Mesothelial cell of epicardium (in vitro differentiated cells): ENCODE measurements at regions not wholly inside any gene's neighbourhood (a gene's known extent, or its start where the extent isn't known, plus 50 kb on each side); places are given as distances from the start of the nearest gene placed in this dataset.

Experiments
- DNase-seq, 2 experiments: peaks; one replicate each; pipeline ENCODE4 v3.0.0; 2021; ENCODE audit warnings: low spot score in 2 of 2; ENCODE audit not compliant: unreplicated experiment in 2 of 2
- H3K27ac Mint-ChIP-seq: 2 replicates; pipeline ENCODE4 v1.8.0; 2021; ENCODE audit warnings: mixed read lengths
- H3K27me3 Mint-ChIP-seq: 2 replicates; pipeline ENCODE4 v1.8.0; 2021; ENCODE audit warnings: low read depth, mixed read lengths
- H3K36me3 Mint-ChIP-seq: 2 replicates; pipeline ENCODE4 v1.8.0; 2021; ENCODE audit warnings: mixed read lengths
- H3K4me1 Mint-ChIP-seq: 2 replicates; pipeline ENCODE4 v1.8.0; 2021; ENCODE audit warnings: mixed read lengths
- H3K4me3 Mint-ChIP-seq: 2 replicates; pipeline ENCODE4 v1.8.0; 2021; ENCODE audit warnings: mild to moderate bottlenecking, moderate library complexity, mixed read lengths
- H3K9me3 Mint-ChIP-seq: 2 replicates; pipeline ENCODE4 v1.8.0; 2021; ENCODE audit warnings: mixed read lengths
- CTCF ChIP-seq: fragments of 200-600 bp; sonication (generic); IDR thresholded peaks from one replicate; pipeline ENCODE4 v1.5.0; 2021; ENCODE audit warnings: antibody characterized with exemption; ENCODE audit not compliant: unreplicated experiment

- H3K9me3 Mint-ChIP-seq, result peaks cover 13% of the 10 kb centered on the region
- no peak overlapping the region for H3K27ac Mint-ChIP-seq
- TF ChIP-seq CTCF, result no peak
- DNase-seq, result no peak
- H3K36me3 Mint-ChIP-seq, result no peaks in the 10 kb centered on the region
- no peak overlapping the region for H3K4me3 Mint-ChIP-seq
- peaks cover 13% of the 10 kb centered on the region for H3K4me1 Mint-ChIP-seq
- no peaks in the 10 kb centered on the region for H3K27me3 Mint-ChIP-seq
Observed at GRCh38 chr2:167793725-167794124, 453.7 kb downstream of the STK39 start.

GRCh38 chr2:167792126-167792525 lies 455.3 kb downstream of the STK39 start:
- H3K9me3 Mint-ChIP-seq, result peaks cover 9% of the 10 kb centered on the region
- no peak for DNase-seq
- no peak overlapping the region for H3K4me3 Mint-ChIP-seq
- TF ChIP-seq CTCF, result no peak
- peaks cover 13% of the 10 kb centered on the region for H3K4me1 Mint-ChIP-seq
- H3K27me3 Mint-ChIP-seq, result peaks cover 2% of the 10 kb centered on the region
- H3K27ac Mint-ChIP-seq, result no peak overlapping the region
- H3K36me3 Mint-ChIP-seq, result no peaks in the 10 kb centered on the region

GRCh38 chr2:167790781-167791450 lies 456.5 kb downstream of the STK39 start:
- no peaks in the 10 kb centered on the region for H3K36me3 Mint-ChIP-seq

GRCh38 chr2:167790189-167790588 lies 457.2 kb downstream of the STK39 start:
- Mint-ChIP-seq H3K4me1 (peaks cover 13% of the 10 kb centered on the region), H3K9me3 (peaks cover 5% of the 10 kb centered on the region), H3K27me3 (peaks cover 4% of the 10 kb centered on the region), H3K27ac (no peak overlapping the region), H3K4me3 (no peak overlapping the region), H3K36me3 (no peaks in the 10 kb centered on the region)
- no peak for DNase-seq
- no peak for TF ChIP-seq CTCF

More at GRCh38 chr2:167790781-167791450, 456.5 kb downstream of the STK39 start:
- Mint-ChIP-seq H3K27ac (no peak overlapping the region), H3K27me3 (peaks cover 4% of the 10 kb centered on the region), H3K4me1 (peaks cover 13% of the 10 kb centered on the region), H3K4me3 (no peak overlapping the region), H3K9me3 (peaks cover 5% of the 10 kb centered on the region)
- no peak for TF ChIP-seq CTCF
- DNase-seq, result no peak

GRCh38 chr2:167787562-167787961 lies 459.8 kb downstream of the STK39 start:
- no peak for DNase-seq
- H3K9me3 Mint-ChIP-seq, result peaks cover 5% of the 10 kb centered on the region
- TF ChIP-seq CTCF, result no peak
- H3K27me3 Mint-ChIP-seq, result peaks cover 4% of the 10 kb centered on the region
- no peaks in the 10 kb centered on the region for H3K36me3 Mint-ChIP-seq
- no peak overlapping the region for H3K27ac Mint-ChIP-seq
- peaks cover 10% of the 10 kb centered on the region for H3K4me1 Mint-ChIP-seq
- H3K4me3 Mint-ChIP-seq, result no peak overlapping the region
